Mesenchymal stem cell (in vitro differentiated cells and primary cell): ENCODE measurements at regions not wholly inside any gene's neighbourhood (a gene's known extent, or its start where the extent isn't known, plus 50 kb on each side); places are given as distances from the start of the nearest gene placed in this dataset.

Source experiments
- DNase-seq: peaks from one replicate; pipeline ENCODE4 v3.0.0-alpha.2; 2013
- H2AFZ ChIP-seq: one replicate; pipeline ENCODE4 v1.6.1; 2013; ENCODE audit warnings: low read depth, mild to moderate bottlenecking, control low read depth, inconsistent platforms, low read length, moderate library complexity
- H2AK5ac ChIP-seq: 2 replicates; pipeline ENCODE4 v1.6.1; 2013; ENCODE audit warnings: low read length, moderate library complexity, mild to moderate bottlenecking, inconsistent platforms; ENCODE audit not compliant: severe bottlenecking
- H2BK120ac ChIP-seq: one replicate; pipeline ENCODE4 v1.6.1; 2013; ENCODE audit warnings: low read depth, mild to moderate bottlenecking, inconsistent platforms, low read length, moderate library complexity
- H2BK12ac ChIP-seq, 2 experiments: one replicate each; pipeline ENCODE4 v1.6.1; 2013; ENCODE audit warnings: inconsistent platforms in 2 of 2, low read length in 2 of 2, mild to moderate bottlenecking in 2 of 2, moderate library complexity in 2 of 2, control low read depth in 1 of 2
- H2BK15ac ChIP-seq: one replicate; pipeline ENCODE4 v1.6.1; 2013; ENCODE audit warnings: mild to moderate bottlenecking, low read depth, inconsistent platforms; ENCODE audit not compliant: poor library complexity, severe bottlenecking
- H2BK5ac ChIP-seq: 2 replicates; pipeline ENCODE4 v1.6.1; 2013; ENCODE audit warnings: low read depth, mild to moderate bottlenecking, low read length, control low read depth, inconsistent platforms; ENCODE audit not compliant: poor library complexity, severe bottlenecking
- H3K14ac ChIP-seq, 2 experiments: one replicate each; pipeline ENCODE4 v1.6.1; 2013; ENCODE audit warnings: inconsistent platforms in 2 of 2, low read length in 2 of 2, control low read depth in 1 of 2, mild to moderate bottlenecking in 1 of 2, moderate library complexity in 1 of 2
- H3K18ac ChIP-seq, 2 experiments: one replicate each; pipeline ENCODE4 v1.6.1; 2013; ENCODE audit warnings: inconsistent platforms in 2 of 2, low read length in 2 of 2, control low read depth in 1 of 2, low read depth in 1 of 2, mild to moderate bottlenecking in 1 of 2
- H3K23ac ChIP-seq, 2 experiments: one replicate each; pipeline ENCODE4 v1.6.1; 2013; ENCODE audit warnings: inconsistent platforms in 2 of 2, low read length in 2 of 2, mild to moderate bottlenecking in 2 of 2, moderate library complexity in 2 of 2, control low read depth in 1 of 2
- H3K27ac ChIP-seq: 2 replicates; pipeline ENCODE4 v1.5.1; 2013; ENCODE audit warnings: mild to moderate bottlenecking, moderate library complexity, low read length, control low read depth, inconsistent platforms; ENCODE audit not compliant: poor library complexity, severe bottlenecking
- H3K27me3 ChIP-seq, 2 experiments: 2 replicates each; pipeline versions ENCODE4 v1.6.1 to v1.7.0; 2013; ENCODE audit warnings: low read length in 2 of 2, mild to moderate bottlenecking in 2 of 2, moderate library complexity in 2 of 2, control low read depth in 1 of 2, inconsistent platforms in 1 of 2; ENCODE audit not compliant: control insufficient read depth in 1 of 2, insufficient read depth in 1 of 2
- H3K36me3 ChIP-seq, 2 experiments: 2 replicates each; pipeline versions ENCODE4 v1.6.1 to v1.7.0; 2013; ENCODE audit warnings: low read length in 2 of 2, control low read depth in 1 of 2, inconsistent platforms in 1 of 2, low read depth in 1 of 2, mild to moderate bottlenecking in 1 of 2; ENCODE audit not compliant: insufficient read depth in 2 of 2, control insufficient read depth in 1 of 2
- H3K4ac ChIP-seq, 2 experiments: one replicate each; pipeline ENCODE4 v1.6.1; 2013; ENCODE audit warnings: inconsistent platforms in 2 of 2, low read length in 2 of 2, mild to moderate bottlenecking in 2 of 2, moderate library complexity in 2 of 2, control low read depth in 1 of 2, low read depth in 1 of 2
- H3K4me1 ChIP-seq: 2 replicates; pipeline ENCODE4 v1.6.1; 2013; ENCODE audit warnings: low read depth, low read length, control low read depth; ENCODE audit not compliant: control insufficient read depth, insufficient read depth
- H3K4me2 ChIP-seq: 2 replicates; pipeline ENCODE4 v1.6.1; 2013; ENCODE audit warnings: low read length, mild to moderate bottlenecking, inconsistent platforms; ENCODE audit not compliant: poor library complexity, severe bottlenecking
- H3K4me3 ChIP-seq, 2 experiments: 2 replicates each; pipeline versions ENCODE4 v1.5.1 to v1.7.0; 2013; ENCODE audit warnings: low read length in 2 of 2, mild to moderate bottlenecking in 2 of 2, control low read depth in 1 of 2, low read depth in 1 of 2; ENCODE audit not compliant: insufficient read depth in 1 of 2
- H3K79me1 ChIP-seq: replicated peaks from 2 replicates; pipeline ENCODE4 v1.6.1; 2013; ENCODE audit warnings: mild to moderate bottlenecking, control low read depth, low read length, inconsistent platforms; ENCODE audit not compliant: poor library complexity, severe bottlenecking
- H3K9ac ChIP-seq: 2 replicates; pipeline ENCODE4 v1.7.0; 2013; ENCODE audit warnings: mild to moderate bottlenecking, low read length, moderate library complexity
- H3K9me3 ChIP-seq: 2 replicates; pipeline ENCODE4 v1.7.0; 2013; ENCODE audit warnings: mild to moderate bottlenecking, low read length; ENCODE audit not compliant: control insufficient read depth
- H4K8ac ChIP-seq: one replicate; pipeline ENCODE4 v1.6.1; 2013; ENCODE audit warnings: inconsistent platforms, mild to moderate bottlenecking, low read length, moderate library complexity
- H4K91ac ChIP-seq: one replicate; pipeline ENCODE4 v1.6.1; 2013; ENCODE audit warnings: mild to moderate bottlenecking, low read length, inconsistent platforms
- WGBS: methylation state at CpG from one replicate; pipeline ENCODE4 v1.1.7; 2013; ENCODE audit warnings: mixed read lengths; 5-methylcytosine and 5-hydroxymethylcytosine counted together

DNA sequence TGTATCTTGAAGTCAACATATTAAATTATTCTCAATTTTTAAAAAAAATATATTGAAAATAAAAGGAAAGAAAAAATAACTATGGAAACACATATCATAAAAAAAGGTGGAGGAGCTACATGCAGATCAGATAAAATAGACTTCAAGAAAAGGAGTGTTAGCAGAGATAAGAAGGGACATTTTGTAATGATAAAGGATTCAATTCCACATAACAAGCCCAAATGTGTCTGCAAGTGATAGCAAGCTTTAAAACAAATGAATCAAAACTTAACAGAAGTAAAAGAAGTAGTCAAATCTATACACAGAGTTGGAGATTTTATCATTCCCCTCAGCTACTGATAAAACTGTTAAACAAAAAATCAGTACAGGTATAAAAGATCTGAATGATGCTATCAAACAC lies 74.9 kb downstream of the TTC32 start:
- Histone ChIP-seq H4K91ac (no peak overlapping the region), H2BK120ac (no peak overlapping the region), H2AK5ac (no peak overlapping the region), H3K4me2 (no peak overlapping the region), H3K9me3 (no peaks in the 10 kb centered on the region), H2BK12ac (no peak overlapping the region), H3K14ac (no peak overlapping the region), H4K8ac (no peak overlapping the region), H3K27me3 (peaks cover 0 to 3% of the 10 kb centered on the region in 2 experiments), H3K9ac (no peak overlapping the region), H3K4me3 (no peak overlapping the region), H3K23ac (no peak overlapping the region), H3K18ac (no peak overlapping the region), H3K79me1 (no peaks in the 10 kb centered on the region), H2BK15ac (no peak overlapping the region), H3K4me1 (no peaks in the 10 kb centered on the region), H2BK5ac (no peak overlapping the region), H2AFZ (no peak overlapping the region), H3K4ac (no peak overlapping the region), H3K36me3 (no peaks in the 10 kb centered on the region), H3K27ac (no peak overlapping the region)
- no peak for DNase-seq

DNA sequence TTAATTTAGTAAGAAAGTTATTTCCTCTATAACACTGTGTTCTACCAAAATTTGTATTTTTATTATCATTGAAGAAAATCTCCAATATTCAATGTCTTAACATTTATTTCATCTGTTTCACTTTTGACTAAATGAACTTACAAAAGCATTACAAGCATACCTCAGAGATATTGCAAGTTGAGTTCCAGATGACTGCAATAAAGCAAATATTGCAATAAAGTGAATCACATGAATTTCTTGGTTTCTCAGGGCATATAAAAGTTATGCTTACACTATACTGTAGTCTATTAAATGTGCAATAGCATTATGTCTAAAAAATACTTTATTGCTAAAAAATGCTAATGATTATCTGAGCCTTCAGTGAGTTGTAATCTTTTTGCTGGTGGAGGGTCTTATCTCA lies 78.3 kb downstream of the TTC32 start:
- no peak overlapping the region for H2AK5ac ChIP-seq
- no peak overlapping the region for H3K18ac ChIP-seq
- H3K4me2 ChIP-seq = no peak overlapping the region
- H3K4ac ChIP-seq = no peak overlapping the region
- no peak overlapping the region for H3K23ac ChIP-seq
- no peak overlapping the region for H3K27ac ChIP-seq
- H2BK5ac ChIP-seq = no peak overlapping the region
- H3K9ac ChIP-seq = no peak overlapping the region
- no peaks in the 10 kb centered on the region for H3K27me3 ChIP-seq
- H3K14ac ChIP-seq = no peak overlapping the region
- peaks cover 4% of the 10 kb centered on the region for H3K4me1 ChIP-seq
- no peaks in the 10 kb centered on the region for H3K36me3 ChIP-seq
- no peak overlapping the region for H4K8ac ChIP-seq
- H2AFZ ChIP-seq = no peak overlapping the region
- H3K4me3 ChIP-seq = no peak overlapping the region
- no peak for DNase-seq
- H2BK120ac ChIP-seq = no peak overlapping the region
- no peaks in the 10 kb centered on the region for H3K79me1 ChIP-seq
- no peak overlapping the region for H2BK15ac ChIP-seq
- no peaks in the 10 kb centered on the region for H3K9me3 ChIP-seq
- H4K91ac ChIP-seq = no peak overlapping the region
- H2BK12ac ChIP-seq = no peak overlapping the region

DNA sequence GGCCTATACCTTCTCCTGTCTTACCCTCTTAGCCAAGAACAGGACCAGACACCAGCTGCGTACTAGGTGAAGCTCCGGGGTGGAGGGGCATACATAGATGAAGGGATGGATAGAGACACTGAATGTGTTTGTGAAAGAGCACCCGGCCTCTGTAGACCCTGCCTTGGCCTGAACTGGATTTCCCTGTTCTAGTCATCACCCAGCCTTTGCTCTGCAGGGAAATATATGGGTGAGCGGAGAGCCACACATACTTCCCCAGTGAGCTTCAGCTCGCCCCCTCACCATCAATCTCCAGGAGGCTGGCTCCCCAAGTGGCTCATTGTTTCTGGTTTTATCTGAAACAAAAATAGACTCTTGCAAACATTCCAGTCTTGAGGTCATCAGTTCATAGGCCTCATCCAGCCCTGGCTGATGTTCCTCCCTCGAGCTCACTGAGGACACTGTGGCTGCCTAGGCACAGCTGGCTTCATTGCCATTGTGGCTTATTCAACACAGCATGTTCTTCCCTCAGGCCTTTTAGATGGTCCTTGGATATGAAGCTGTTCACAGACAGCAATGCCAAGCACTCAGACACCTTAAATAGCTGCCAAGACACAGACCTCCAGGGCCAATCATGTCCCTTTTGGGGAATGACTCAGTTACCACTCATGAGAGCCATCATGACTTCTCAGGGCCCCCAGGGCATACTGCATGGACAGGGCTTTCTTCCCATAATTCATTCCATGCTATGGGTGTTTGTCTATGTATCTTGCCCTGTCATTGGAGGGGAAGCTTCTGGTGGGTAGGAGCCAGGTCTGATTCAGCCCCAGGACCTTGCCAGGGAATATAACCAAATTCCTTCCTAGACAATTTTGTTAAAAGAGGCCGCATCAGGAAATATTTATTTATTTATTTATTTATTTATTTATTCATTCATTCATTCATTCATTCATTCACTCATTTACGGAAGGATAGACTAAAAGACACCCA lies 82.4 kb downstream of the TTC32 start:
- DNase-seq = peak; percentile 52

GRCh38 chr2:19818543-19818942 lies 83.2 kb downstream of the TTC32 start:
- WGBS = 67% methylated on average over 2 of the region's 3 CpGs
- H3K4me2 ChIP-seq = no peak overlapping the region
- H2BK15ac ChIP-seq = no peak overlapping the region
- no peak overlapping the region for H3K27ac ChIP-seq
- H4K8ac ChIP-seq = no peak overlapping the region
- no peaks in the 10 kb centered on the region for H3K27me3 ChIP-seq
- H3K23ac ChIP-seq = no peak overlapping the region
- H3K36me3 ChIP-seq = no peaks in the 10 kb centered on the region
- no peak overlapping the region for H2BK5ac ChIP-seq
- H3K9ac ChIP-seq = no peak overlapping the region
- no peak overlapping the region for H2BK12ac ChIP-seq
- no peaks in the 10 kb centered on the region for H3K79me1 ChIP-seq
- DNase-seq = no peak
- H3K4me1 ChIP-seq = peaks cover 4% of the 10 kb centered on the region
- H2AFZ ChIP-seq = no peak overlapping the region
- no peaks in the 10 kb centered on the region for H3K9me3 ChIP-seq
- no peak overlapping the region for H3K4ac ChIP-seq
- no peak overlapping the region for H4K91ac ChIP-seq
- H3K18ac ChIP-seq = peak overlapping the region in 1 of 2 experiments; percentile 22
- H3K14ac ChIP-seq = no peak overlapping the region
- H2AK5ac ChIP-seq = peak overlapping the region; percentile 23
- H3K4me3 ChIP-seq = no peak overlapping the region
- H2BK120ac ChIP-seq = no peak overlapping the region

More for the DNA sequence above, 82.4 kb downstream of the TTC32 start:
- Histone ChIP-seq H3K14ac (no peak overlapping the region), H3K27me3 (no peaks in the 10 kb centered on the region), H3K4ac (no peak overlapping the region), H3K9me3 (no peaks in the 10 kb centered on the region), H4K91ac (no peak overlapping the region), H3K36me3 (no peaks in the 10 kb centered on the region), H3K27ac (no peak overlapping the region), H3K23ac (no peak overlapping the region), H3K18ac (peak overlapping the region in 1 of 2 experiments; percentile 11), H3K9ac (no peak overlapping the region), H2AK5ac (no peak overlapping the region), H2BK12ac (no peak overlapping the region), H2BK15ac (no peak overlapping the region), H2AFZ (no peak overlapping the region), H2BK120ac (no peak overlapping the region), H3K4me3 (no peak overlapping the region), H3K4me1 (peaks cover 4% of the 10 kb centered on the region), H3K4me2 (no peak overlapping the region), H4K8ac (no peak overlapping the region), H2BK5ac (no peak overlapping the region), H3K79me1 (no peaks in the 10 kb centered on the region)
- 89% methylated on average over 7 of the region's 8 CpGs for WGBS
